ENCODE measurements at regions not wholly inside any gene's neighbourhood (a gene's known extent, or its start where the extent isn't known, plus 50 kb on each side); places are given as distances from the start of the nearest gene placed in this dataset.

DNA sequence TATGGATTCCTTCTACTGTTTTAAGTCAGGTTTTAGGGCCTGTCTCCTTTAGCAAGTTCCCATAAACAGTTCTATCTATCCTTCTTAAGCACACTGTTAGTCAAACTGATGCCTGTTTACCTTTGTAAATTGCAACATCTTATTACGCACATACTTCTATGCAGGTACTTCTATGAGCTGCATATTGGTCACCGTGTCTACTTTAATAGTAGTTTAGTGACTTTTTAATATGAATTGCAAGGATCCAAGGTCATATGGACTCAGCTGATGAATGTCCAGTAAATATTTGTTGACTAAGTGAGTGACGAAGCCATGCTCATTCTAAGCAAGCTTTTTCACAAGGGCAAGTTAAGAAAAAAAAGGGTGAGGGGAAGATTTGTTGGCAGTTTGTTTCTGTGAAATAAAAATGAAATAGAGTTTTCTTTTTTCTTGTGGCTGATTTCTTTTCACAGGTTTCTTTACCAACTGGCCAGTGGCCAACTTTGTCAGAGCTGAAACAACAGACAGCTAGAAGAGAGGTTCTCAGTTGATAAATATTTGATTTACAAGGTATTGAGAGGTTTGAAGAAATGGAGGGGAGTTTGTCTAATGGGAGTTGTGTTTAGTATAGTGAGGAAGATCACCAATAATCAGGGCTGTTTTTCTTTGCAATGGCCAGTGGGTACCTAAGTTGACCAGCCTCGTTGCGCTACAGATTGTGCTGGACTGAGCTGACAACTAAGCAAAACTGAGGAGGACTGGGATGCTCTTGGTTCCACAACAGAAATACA, 141.1 kb downstream of the SLC15A5 start:
- TF ChIP-seq, protein P1, sequence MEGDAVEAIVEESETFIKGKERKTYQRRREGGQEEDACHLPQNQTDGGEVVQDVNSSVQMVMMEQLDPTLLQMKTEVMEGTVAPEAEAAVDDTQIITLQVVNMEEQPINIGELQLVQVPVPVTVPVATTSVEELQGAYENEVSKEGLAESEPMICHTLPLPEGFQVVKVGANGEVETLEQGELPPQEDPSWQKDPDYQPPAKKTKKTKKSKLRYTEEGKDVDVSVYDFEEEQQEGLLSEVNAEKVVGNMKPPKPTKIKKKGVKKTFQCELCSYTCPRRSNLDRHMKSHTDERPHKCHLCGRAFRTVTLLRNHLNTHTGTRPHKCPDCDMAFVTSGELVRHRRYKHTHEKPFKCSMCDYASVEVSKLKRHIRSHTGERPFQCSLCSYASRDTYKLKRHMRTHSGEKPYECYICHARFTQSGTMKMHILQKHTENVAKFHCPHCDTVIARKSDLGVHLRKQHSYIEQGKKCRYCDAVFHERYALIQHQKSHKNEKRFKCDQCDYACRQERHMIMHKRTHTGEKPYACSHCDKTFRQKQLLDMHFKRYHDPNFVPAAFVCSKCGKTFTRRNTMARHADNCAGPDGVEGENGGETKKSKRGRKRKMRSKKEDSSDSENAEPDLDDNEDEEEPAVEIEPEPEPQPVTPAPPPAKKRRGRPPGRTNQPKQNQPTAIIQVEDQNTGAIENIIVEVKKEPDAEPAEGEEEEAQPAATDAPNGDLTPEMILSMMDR (IDR thresholded peaks at IDR 0.05) = no peak
- DNase-seq (ENCODE audit: low spot score) = no peak
- ATAC-seq (ENCODE audit: low FRiP score) = no peak

DNA sequence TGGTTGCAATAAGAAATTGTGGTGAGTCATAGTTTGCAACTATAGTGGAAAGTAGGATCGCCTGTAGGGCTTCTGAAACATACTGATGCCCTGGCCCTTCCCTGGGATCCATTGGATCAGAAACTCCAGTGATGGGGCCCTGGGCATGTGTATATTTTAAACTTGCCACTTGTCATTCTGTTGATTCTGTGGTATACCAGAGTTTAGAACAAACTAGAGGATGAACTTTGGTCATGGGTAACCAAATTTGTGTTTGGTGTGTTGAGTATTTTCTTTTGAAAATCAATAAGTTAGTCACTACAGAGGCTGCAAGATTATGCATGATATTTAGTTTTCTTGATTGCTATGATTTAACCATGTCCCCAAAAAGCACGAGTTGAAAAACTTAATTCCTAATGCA, 142.2 kb downstream of the SLC15A5 start:
- no peak for ATAC-seq (ENCODE audit: low FRiP score)
- TF ChIP-seq, protein P1 (IDR thresholded peaks at IDR 0.05) = no peak
- no peak for DNase-seq (ENCODE audit: low spot score)

GRCh38 chr12:16130343-16130742, 147.1 kb downstream of the SLC15A5 start:
- DNase-seq (ENCODE audit: low spot score) (no peak), ATAC-seq (ENCODE audit: low FRiP score) (no peak)
- TF ChIP-seq, protein P1 (IDR thresholded peaks at IDR 0.05) = no peak

DNA sequence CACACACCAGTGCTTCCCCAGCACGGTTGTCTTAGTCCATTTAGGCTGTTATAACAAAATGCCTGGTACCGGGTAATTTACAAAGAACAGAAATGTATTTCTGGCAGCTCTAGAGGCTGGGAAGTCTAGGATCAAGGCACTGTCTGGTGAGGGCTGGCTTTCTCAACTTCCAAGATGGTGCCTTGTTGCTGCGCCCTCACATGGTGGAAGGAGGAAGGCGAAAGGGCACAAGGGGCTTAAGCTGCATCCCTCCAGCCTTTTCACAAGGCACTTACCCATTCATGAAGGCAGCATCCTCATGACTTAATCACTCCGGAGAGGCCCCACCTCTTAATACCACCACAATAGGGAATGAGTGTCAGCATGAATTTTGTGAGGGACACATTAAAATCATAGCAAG, 155.5 kb downstream of the SLC15A5 start:
- TF ChIP-seq, protein P1 (IDR thresholded peaks at IDR 0.05) = no peak
- no peak for ATAC-seq (ENCODE audit: low FRiP score)
- DNase-seq (ENCODE audit: low spot score) = no peak

- ATAC-seq (ENCODE audit: low FRiP score) (no peak), DNase-seq (ENCODE audit: low spot score) (no peak)
- TF ChIP-seq, protein P1 (IDR thresholded peaks at IDR 0.05) = no peak
Measured at GRCh38 chr12:16119618-16120415, 157.7 kb downstream of the SLC15A5 start.

DNA sequence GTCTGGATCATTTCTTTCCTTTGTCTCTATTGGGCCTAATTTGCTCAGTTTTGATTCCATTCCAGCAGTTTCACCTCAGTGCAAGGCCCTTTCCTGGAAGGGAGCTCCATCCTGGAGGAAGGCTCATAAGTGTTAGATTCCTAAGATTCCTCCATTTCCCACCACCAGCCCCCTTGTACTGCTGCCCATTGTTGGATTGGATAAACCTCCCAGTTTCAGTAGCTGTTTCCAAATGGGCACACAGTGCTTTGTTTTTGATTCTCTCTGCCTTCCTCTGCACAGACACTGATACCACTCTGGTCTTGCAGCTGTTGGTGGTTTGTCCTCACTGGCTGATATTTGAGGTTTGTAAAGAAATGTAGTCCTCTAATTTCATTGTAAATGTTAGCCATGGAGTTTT, 158.9 kb downstream of the SLC15A5 start:
- TF ChIP-seq, protein P1 (IDR thresholded peaks at IDR 0.05) = no peak
- DNase-seq (ENCODE audit: low spot score) (no peak), ATAC-seq (ENCODE audit: low FRiP score) (no peak)

Data from omental fat pad (tissue), 3 donors.